ENCODE measurements at regions not wholly inside any gene's neighbourhood (a gene's known extent, or its start where the extent isn't known, plus 50 kb on each side); places are given as distances from the start of the nearest gene placed in this dataset.

GRCh38 chr3:72331076-72331475 is 517.2 kb downstream of the SHQ1 start:
- no peak overlapping the region for H3K9ac ChIP-seq (ENCODE audit: insufficient read depth in 1 of 2, low read length in 2 of 2)
- TF ChIP-seq CTCF (IDR thresholded peaks at IDR 0.05; ENCODE audit: control extremely low read depth, extremely low read depth): no peak
- H3K36me3 ChIP-seq (ENCODE audit: control insufficient read depth in 4 of 4, insufficient read depth in 4 of 4, low read length in 4 of 4): no peaks in the 10 kb centered on the region
- H3K27me3 ChIP-seq (ENCODE audit: control insufficient read depth in 3 of 3, insufficient read depth in 3 of 3, low read length in 2 of 3): no peaks in the 10 kb centered on the region
- no peaks in the 10 kb centered on the region for H3K9me3 ChIP-seq (ENCODE audit: control insufficient read depth in 4 of 4, insufficient read depth in 3 of 4, low read length in 3 of 4)
- DNase-seq (peak in 2 of 3 donors; percentile 31 to 32), ATAC-seq (ENCODE audit: insufficient read depth, low FRiP score) (no peak)
- WGBS, 2 donors: 77 to 78% methylated on average over 6 of the region's 6 CpGs
- H3K4me1 ChIP-seq (ENCODE audit: control insufficient read depth in 5 of 5, insufficient read depth in 5 of 5, low read length in 5 of 5): peaks cover 0 to 12% (median 6%) of the 10 kb centered on the region in 5 donors
- no peak overlapping the region for H3K27ac ChIP-seq (ENCODE audit: low read depth in 1 of 2, low read length in 1 of 2)
- no peak overlapping the region for H3K4me3 ChIP-seq

- peaks cover 0 to 2% (median 0%) of the 10 kb centered on the region in 4 donors for H3K9me3 ChIP-seq (ENCODE audit: control insufficient read depth in 4 of 4, insufficient read depth in 3 of 4, low read length in 3 of 4)
- no peaks in the 10 kb centered on the region for H3K27me3 ChIP-seq (ENCODE audit: control insufficient read depth in 3 of 3, insufficient read depth in 3 of 3, low read length in 2 of 3)
- ATAC-seq (ENCODE audit: insufficient read depth, low FRiP score) (no peak), DNase-seq (peak; percentile 68 to 86 (median 76))
- WGBS, 2 donors: 4 to 11% methylated on average over 10 of the region's 10 CpGs
- H3K36me3 ChIP-seq (ENCODE audit: control insufficient read depth in 4 of 4, insufficient read depth in 4 of 4, low read length in 4 of 4): no peaks in the 10 kb centered on the region
- no peak for TF ChIP-seq CTCF (IDR thresholded peaks at IDR 0.05; ENCODE audit: control extremely low read depth, extremely low read depth)
- H3K9ac ChIP-seq (ENCODE audit: insufficient read depth in 1 of 2, low read length in 2 of 2): no peak overlapping the region
- peaks cover 0 to 12% (median 6%) of the 10 kb centered on the region in 5 donors for H3K4me1 ChIP-seq (ENCODE audit: control insufficient read depth in 5 of 5, insufficient read depth in 5 of 5, low read length in 5 of 5)
- no peak overlapping the region for H3K4me3 ChIP-seq
- no peak overlapping the region for H3K27ac ChIP-seq (ENCODE audit: low read depth in 1 of 2, low read length in 1 of 2)
Measured at GRCh38 chr3:72329354-72329753, 518.9 kb downstream of the SHQ1 start.

GRCh38 chr3:72328755-72329277 is 519.4 kb downstream of the SHQ1 start:
- H3K4me3 ChIP-seq: no peak overlapping the region
- 65 to 80% methylated on average over 6 of the region's 6 CpGs for WGBS, 2 donors
- ATAC-seq (ENCODE audit: insufficient read depth, low FRiP score): no peak

More at GRCh38 chr3:72328755-72329277, 519.4 kb downstream of the SHQ1 start:
- peak; percentile 35 to 52 (median 50) for DNase-seq
- Histone ChIP-seq H3K27me3 (ENCODE audit: control insufficient read depth in 3 of 3, insufficient read depth in 3 of 3, low read length in 2 of 3) (no peaks in the 10 kb centered on the region), H3K27ac (ENCODE audit: low read depth in 1 of 2, low read length in 1 of 2) (no peak overlapping the region), H3K9me3 (ENCODE audit: control insufficient read depth in 4 of 4, insufficient read depth in 3 of 4, low read length in 3 of 4) (peaks cover 0 to 5% (median 0%) of the 10 kb centered on the region in 4 donors), H3K36me3 (ENCODE audit: control insufficient read depth in 4 of 4, insufficient read depth in 4 of 4, low read length in 4 of 4) (no peaks in the 10 kb centered on the region), H3K4me1 (ENCODE audit: control insufficient read depth in 5 of 5, insufficient read depth in 5 of 5, low read length in 5 of 5) (peaks cover 0 to 12% (median 6%) of the 10 kb centered on the region in 5 donors), H3K9ac (ENCODE audit: insufficient read depth in 1 of 2, low read length in 2 of 2) (no peak overlapping the region)
- TF ChIP-seq CTCF (IDR thresholded peaks at IDR 0.05; ENCODE audit: control extremely low read depth, extremely low read depth): no peak
